WTC11 (cell line): ENCODE measurements at regions not wholly inside any gene's neighbourhood (a gene's known extent, or its start where the extent isn't known, plus 50 kb on each side); places are given as distances from the start of the nearest gene placed in this dataset.

Experiments
- ATAC-seq: fragments of 200-7000 bp; cut with Tn5 transposase; 2 replicates; pipeline ENCODE4 v1.10.0; 2021; ENCODE audit warnings: mild to moderate bottlenecking, moderate library complexity
- CTCF ChIA-PET: fragments of 300-600 bp; sonication (Branson Sonifier 250); formaldehyde crosslinking; loops from one replicate; lab custom pipeline; 2021; ENCODE audit warnings: antibody characterized with exemption; lab: Charles Lee
- POLR2A ChIA-PET: fragments of 350-600 bp; sonication (Branson Sonifier 250); formaldehyde crosslinking; loops from one replicate; lab custom pipeline; 2021; ENCODE audit warnings: antibody characterized with exemption; lab: Charles Lee
- DNase-seq: peaks from one replicate; pipeline ENCODE4 v3.0.0; 2021; ENCODE audit warnings: low spot score
- H3K27ac Mint-ChIP-seq: 2 replicates; pipeline ENCODE4 v1.8.0; 2021; ENCODE audit warnings: mixed read lengths
- H3K27me3 Mint-ChIP-seq: 2 replicates; pipeline ENCODE4 v1.8.0; 2021; ENCODE audit warnings: low read depth, mild to moderate bottlenecking, moderate library complexity, mixed read lengths
- H3K36me3 Mint-ChIP-seq: 2 replicates; pipeline ENCODE4 v1.8.0; 2021; ENCODE audit warnings: mixed read lengths
- H3K4me1 Mint-ChIP-seq: 2 replicates; pipeline ENCODE4 v1.8.0; 2022; ENCODE audit warnings: mixed read lengths
- H3K4me3 Mint-ChIP-seq: 2 replicates; pipeline ENCODE4 v1.8.0; 2021; ENCODE audit warnings: mild to moderate bottlenecking, moderate library complexity, mixed read lengths
- H3K9me3 Mint-ChIP-seq: 2 replicates; pipeline ENCODE4 v1.8.0; 2021; ENCODE audit warnings: mixed read lengths
- CBFB ChIP-seq: sonication (generic); formaldehyde crosslinking; IDR thresholded peaks from 2 replicates; pipeline ENCODE4 v1.8.1; 2022; ENCODE audit warnings: mild to moderate bottlenecking, low read depth, missing genetic modification reagents
- ETV6 ChIP-seq: sonication (generic); formaldehyde crosslinking; IDR thresholded peaks from 2 replicates; pipeline ENCODE4 v1.8.1; 2022; ENCODE audit warnings: mild to moderate bottlenecking, missing genetic modification reagents
- NFYB ChIP-seq: sonication (generic); formaldehyde crosslinking; conservative IDR thresholded peaks from 2 replicates; pipeline ENCODE4 v1.8.0; 2022; ENCODE audit warnings: low read depth, missing genetic modification reagents
- NR1H2 ChIP-seq: sonication (generic); formaldehyde crosslinking; IDR thresholded peaks from 2 replicates; pipeline ENCODE4 v1.9.0; 2021; ENCODE audit warnings: mild to moderate bottlenecking, moderate library complexity, missing genetic modification reagents
- SMAD3 ChIP-seq: sonication (generic); formaldehyde crosslinking; IDR thresholded peaks from 2 replicates; pipeline ENCODE4 v1.8.0; 2022; ENCODE audit warnings: missing genetic modification reagents, mild to moderate bottlenecking, borderline replicate concordance
- ZNF138 ChIP-seq: sonication (generic); formaldehyde crosslinking; conservative IDR thresholded peaks from 2 replicates; pipeline ENCODE4 v1.8.1; 2022; ENCODE audit warnings: mild to moderate bottlenecking, moderate library complexity, missing genetic modification reagents
- ZNF219 ChIP-seq: sonication (generic); formaldehyde crosslinking; IDR thresholded peaks from 2 replicates; pipeline ENCODE4 v1.8.0; 2023; ENCODE audit warnings: missing genetic modification reagents, mild to moderate bottlenecking, borderline replicate concordance
- ZNF232 ChIP-seq: sonication (generic); formaldehyde crosslinking; IDR thresholded peaks from 2 replicates; pipeline ENCODE4 v1.8.0; 2022; ENCODE audit warnings: mild to moderate bottlenecking, missing genetic modification reagents
- ZNF317 ChIP-seq: sonication (generic); formaldehyde crosslinking; IDR thresholded peaks from 2 replicates; pipeline ENCODE4 v1.8.1; 2023; ENCODE audit warnings: low read depth, mild to moderate bottlenecking, moderate library complexity, missing genetic modification reagents, borderline replicate concordance
- ZNF416 ChIP-seq: fragments of 250-450 bp; sonication (Bioruptor Pico); IDR thresholded peaks from 2 replicates; pipeline ENCODE4 v1.9.0; 2021; ENCODE audit warnings: mild to moderate bottlenecking, inconsistent platforms
- ZNF423 ChIP-seq: fragments of 250-450 bp; sonication (Bioruptor Pico); IDR thresholded peaks from 2 replicates; pipeline ENCODE4 v2.1.2; 2022; ENCODE audit warnings: mild to moderate bottlenecking, moderate library complexity
- TF ChIP-seq, protein P1 (sequence below): fragments of 200-600 bp; IDR thresholded peaks from 2 replicates; pipeline ENCODE4 v1.8.0; 2022; ENCODE audit warnings: antibody characterized with exemption
- TF ChIP-seq, protein P2 (sequence below): sonication (generic); formaldehyde crosslinking; IDR thresholded peaks from 2 replicates; pipeline ENCODE4 v1.8.0; 2023; ENCODE audit warnings: missing genetic modification reagents, mild to moderate bottlenecking, borderline replicate concordance
- TF ChIP-seq, protein P3 (sequence below): sonication (generic); formaldehyde crosslinking; IDR thresholded peaks from 2 replicates; pipeline ENCODE4 v1.8.1; 2023; ENCODE audit warnings: mild to moderate bottlenecking, missing genetic modification reagents, moderate library complexity
- TF ChIP-seq, protein P4 (sequence below): sonication (generic); formaldehyde crosslinking; IDR thresholded peaks from 2 replicates; pipeline ENCODE4 v1.8.1; 2022; ENCODE audit warnings: low read depth, missing genetic modification reagents, borderline replicate concordance
- TF ChIP-seq, protein P5 (sequence below): fragments of 250-450 bp; sonication (Bioruptor Pico); IDR thresholded peaks from 2 replicates; pipeline ENCODE4 v2.1.2; 2022; ENCODE audit warnings: mild to moderate bottlenecking, moderate library complexity

DNA sequence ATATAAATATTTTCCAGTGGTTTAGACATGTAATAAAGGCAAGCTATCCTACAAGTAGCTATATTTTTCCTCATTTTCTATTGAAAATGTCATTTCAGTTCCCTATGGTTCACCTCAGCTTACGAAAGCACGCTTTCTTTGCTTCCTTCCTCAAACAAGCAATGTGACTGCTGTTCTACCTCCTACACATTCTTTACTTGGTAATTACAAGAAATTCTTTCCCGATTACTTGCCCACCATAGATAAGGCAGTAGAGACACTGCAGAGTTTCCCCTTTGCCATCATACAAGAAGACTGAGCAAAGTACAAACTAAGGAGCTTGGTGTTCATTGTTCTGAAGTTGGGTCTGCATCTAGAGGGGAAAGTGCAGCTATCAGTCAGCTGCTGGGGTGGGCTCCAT is 249.4 kb downstream of the CRPPA start (continued):
- no peak for TF ChIP-seq NFYB (CRISPR knock-in tag)
- TF ChIP-seq, protein P1, sequence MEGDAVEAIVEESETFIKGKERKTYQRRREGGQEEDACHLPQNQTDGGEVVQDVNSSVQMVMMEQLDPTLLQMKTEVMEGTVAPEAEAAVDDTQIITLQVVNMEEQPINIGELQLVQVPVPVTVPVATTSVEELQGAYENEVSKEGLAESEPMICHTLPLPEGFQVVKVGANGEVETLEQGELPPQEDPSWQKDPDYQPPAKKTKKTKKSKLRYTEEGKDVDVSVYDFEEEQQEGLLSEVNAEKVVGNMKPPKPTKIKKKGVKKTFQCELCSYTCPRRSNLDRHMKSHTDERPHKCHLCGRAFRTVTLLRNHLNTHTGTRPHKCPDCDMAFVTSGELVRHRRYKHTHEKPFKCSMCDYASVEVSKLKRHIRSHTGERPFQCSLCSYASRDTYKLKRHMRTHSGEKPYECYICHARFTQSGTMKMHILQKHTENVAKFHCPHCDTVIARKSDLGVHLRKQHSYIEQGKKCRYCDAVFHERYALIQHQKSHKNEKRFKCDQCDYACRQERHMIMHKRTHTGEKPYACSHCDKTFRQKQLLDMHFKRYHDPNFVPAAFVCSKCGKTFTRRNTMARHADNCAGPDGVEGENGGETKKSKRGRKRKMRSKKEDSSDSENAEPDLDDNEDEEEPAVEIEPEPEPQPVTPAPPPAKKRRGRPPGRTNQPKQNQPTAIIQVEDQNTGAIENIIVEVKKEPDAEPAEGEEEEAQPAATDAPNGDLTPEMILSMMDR: no peak

DNA sequence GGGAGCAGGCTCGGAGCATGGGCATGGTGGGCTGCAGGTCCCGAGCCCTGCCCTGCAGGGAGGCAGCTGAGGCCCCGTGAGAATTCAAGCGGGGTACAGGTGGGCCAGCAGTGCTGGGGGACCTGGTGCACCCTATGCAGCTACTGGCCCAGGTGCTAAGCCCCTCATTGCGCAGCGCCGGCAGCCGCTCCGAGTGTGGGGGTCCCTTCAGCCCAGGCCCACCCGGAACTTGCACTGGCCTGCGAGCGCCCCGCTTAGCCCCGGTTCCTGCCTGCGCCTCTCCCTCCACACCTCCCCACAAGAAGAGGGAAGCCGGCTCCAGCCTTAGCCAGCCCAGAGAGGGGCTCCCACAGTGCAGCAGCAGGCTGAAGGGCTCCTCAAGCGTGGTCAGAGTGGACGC is 250.7 kb downstream of the CRPPA start:
- ChIA-PET CTCF (no interaction called here), POLR2A (no interaction called here)
- Mint-ChIP-seq H3K27ac (no peak overlapping the region), H3K4me3 (no peak overlapping the region), H3K27me3 (no peaks in the 10 kb centered on the region; the same call in 1 of the 2 replicates), H3K4me1 (no peaks in the 10 kb centered on the region), H3K36me3 (peaks cover 15% of the 10 kb centered on the region), H3K9me3 (peaks cover 20% of the 10 kb centered on the region)
- ATAC-seq (no peak), DNase-seq (no peak)
- TF ChIP-seq ZNF317 (no peak), ZNF423 (CRISPR knock-in tag) (no peak), SMAD3 (CRISPR knock-in tag) (no peak), ZNF416 (CRISPR knock-in tag) (no peak), ETV6 (CRISPR knock-in tag) (no peak), CBFB (CRISPR knock-in tag) (no peak), ZNF138 (no peak), NR1H2 (CRISPR knock-in tag) (no peak), ZNF232 (CRISPR knock-in tag) (no peak), ZNF219 (CRISPR knock-in tag) (no peak)
- TF ChIP-seq, protein P2, sequence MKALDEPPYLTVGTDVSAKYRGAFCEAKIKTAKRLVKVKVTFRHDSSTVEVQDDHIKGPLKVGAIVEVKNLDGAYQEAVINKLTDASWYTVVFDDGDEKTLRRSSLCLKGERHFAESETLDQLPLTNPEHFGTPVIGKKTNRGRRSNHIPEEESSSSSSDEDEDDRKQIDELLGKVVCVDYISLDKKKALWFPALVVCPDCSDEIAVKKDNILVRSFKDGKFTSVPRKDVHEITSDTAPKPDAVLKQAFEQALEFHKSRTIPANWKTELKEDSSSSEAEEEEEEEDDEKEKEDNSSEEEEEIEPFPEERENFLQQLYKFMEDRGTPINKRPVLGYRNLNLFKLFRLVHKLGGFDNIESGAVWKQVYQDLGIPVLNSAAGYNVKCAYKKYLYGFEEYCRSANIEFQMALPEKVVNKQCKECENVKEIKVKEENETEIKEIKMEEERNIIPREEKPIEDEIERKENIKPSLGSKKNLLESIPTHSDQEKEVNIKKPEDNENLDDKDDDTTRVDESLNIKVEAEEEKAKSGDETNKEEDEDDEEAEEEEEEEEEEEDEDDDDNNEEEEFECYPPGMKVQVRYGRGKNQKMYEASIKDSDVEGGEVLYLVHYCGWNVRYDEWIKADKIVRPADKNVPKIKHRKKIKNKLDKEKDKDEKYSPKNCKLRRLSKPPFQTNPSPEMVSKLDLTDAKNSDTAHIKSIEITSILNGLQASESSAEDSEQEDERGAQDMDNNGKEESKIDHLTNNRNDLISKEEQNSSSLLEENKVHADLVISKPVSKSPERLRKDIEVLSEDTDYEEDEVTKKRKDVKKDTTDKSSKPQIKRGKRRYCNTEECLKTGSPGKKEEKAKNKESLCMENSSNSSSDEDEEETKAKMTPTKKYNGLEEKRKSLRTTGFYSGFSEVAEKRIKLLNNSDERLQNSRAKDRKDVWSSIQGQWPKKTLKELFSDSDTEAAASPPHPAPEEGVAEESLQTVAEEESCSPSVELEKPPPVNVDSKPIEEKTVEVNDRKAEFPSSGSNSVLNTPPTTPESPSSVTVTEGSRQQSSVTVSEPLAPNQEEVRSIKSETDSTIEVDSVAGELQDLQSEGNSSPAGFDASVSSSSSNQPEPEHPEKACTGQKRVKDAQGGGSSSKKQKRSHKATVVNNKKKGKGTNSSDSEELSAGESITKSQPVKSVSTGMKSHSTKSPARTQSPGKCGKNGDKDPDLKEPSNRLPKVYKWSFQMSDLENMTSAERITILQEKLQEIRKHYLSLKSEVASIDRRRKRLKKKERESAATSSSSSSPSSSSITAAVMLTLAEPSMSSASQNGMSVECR: no peak
- TF ChIP-seq, protein P3, sequence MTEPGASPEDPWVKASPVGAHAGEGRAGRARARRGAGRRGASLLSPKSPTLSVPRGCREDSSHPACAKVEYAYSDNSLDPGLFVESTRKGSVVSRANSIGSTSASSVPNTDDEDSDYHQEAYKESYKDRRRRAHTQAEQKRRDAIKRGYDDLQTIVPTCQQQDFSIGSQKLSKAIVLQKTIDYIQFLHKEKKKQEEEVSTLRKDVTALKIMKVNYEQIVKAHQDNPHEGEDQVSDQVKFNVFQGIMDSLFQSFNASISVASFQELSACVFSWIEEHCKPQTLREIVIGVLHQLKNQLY (CRISPR knock-in tag): no peak
- TF ChIP-seq, protein P4, sequence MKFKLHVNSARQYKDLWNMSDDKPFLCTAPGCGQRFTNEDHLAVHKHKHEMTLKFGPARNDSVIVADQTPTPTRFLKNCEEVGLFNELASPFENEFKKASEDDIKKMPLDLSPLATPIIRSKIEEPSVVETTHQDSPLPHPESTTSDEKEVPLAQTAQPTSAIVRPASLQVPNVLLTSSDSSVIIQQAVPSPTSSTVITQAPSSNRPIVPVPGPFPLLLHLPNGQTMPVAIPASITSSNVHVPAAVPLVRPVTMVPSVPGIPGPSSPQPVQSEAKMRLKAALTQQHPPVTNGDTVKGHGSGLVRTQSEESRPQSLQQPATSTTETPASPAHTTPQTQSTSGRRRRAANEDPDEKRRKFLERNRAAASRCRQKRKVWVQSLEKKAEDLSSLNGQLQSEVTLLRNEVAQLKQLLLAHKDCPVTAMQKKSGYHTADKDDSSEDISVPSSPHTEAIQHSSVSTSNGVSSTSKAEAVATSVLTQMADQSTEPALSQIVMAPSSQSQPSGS (CRISPR knock-in tag): no peak
- TF ChIP-seq, protein P5, sequence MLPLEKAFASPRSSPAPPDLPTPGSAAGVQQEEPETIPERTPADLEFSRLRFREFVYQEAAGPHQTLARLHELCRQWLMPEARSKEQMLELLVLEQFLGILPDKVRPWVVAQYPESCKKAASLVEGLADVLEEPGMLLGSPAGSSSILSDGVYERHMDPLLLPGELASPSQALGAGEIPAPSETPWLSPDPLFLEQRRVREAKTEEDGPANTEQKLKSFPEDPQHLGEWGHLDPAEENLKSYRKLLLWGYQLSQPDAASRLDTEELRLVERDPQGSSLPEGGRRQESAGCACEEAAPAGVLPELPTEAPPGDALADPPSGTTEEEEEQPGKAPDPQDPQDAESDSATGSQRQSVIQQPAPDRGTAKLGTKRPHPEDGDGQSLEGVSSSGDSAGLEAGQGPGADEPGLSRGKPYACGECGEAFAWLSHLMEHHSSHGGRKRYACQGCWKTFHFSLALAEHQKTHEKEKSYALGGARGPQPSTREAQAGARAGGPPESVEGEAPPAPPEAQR (CRISPR knock-in tag): no peak
